Panc1 (cell line): ENCODE measurements at regions not wholly inside any gene's neighbourhood (a gene's known extent, or its start where the extent isn't known, plus 50 kb on each side); places are given as distances from the start of the nearest gene placed in this dataset.

Experiments used
- CTCF ChIP-seq: fragments of 450-650 bp; IDR thresholded peaks from 2 replicates; pipeline ENCODE4 v1.5.1; 2017; ENCODE audit warnings: mild to moderate bottlenecking
- POLR2AphosphoS5 ChIP-seq: IDR thresholded peaks from 2 replicates; pipeline ENCODE4 v1.6.1; 2012; ENCODE audit warnings: mild to moderate bottlenecking, low read depth, low read length, moderate library complexity
- REST ChIP-seq, 2 experiments: IDR thresholded peaks; 2 replicates each; pipeline ENCODE4 v1.6.1; 2011 to 2012; ENCODE audit warnings: low read depth in 2 of 2, control low read depth in 1 of 2, low read length in 1 of 2, mild to moderate bottlenecking in 1 of 2, moderate library complexity in 1 of 2; ENCODE audit not compliant: insufficient read depth in 1 of 2
- TCF7L2 ChIP-seq: IDR thresholded peaks from 2 replicates; pipeline ENCODE4 v1.6.1; 2011; ENCODE audit warnings: mild to moderate bottlenecking, low read depth, low read length, inconsistent platforms

DNA sequence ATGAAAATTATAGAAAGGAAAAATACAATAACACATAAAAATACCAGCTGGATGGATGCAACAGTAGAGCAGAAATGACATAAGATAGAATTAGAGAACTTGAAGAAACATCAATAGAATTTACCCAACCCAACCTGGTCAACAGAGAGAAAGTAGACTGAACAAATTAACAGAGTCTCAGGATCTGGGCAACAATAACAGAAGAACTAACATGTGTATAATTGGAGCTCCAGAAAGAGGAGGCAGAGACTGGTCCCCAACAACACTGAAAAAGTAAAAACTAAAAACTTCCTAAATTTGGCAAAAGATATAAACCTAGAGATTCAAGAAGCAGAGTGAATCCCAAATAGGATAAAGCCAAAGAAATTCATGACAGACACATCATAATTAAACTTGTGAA is 458.8 kb downstream of the RPS24 start:
- no peak for TF ChIP-seq CTCF
- no peak for TF ChIP-seq POLR2AphosphoS5
- TF ChIP-seq TCF7L2, result no peak
- TF ChIP-seq REST (IDR thresholded peaks at IDR 0.05; ENCODE audit: insufficient read depth in 1 of 2, low read depth in 2 of 2, low read length in 1 of 2), result no peak
